GM12878 (cell line): ENCODE measurements at regions not wholly inside any gene's neighbourhood (a gene's known extent, or its start where the extent isn't known, plus 50 kb on each side); places are given as distances from the start of the nearest gene placed in this dataset.

Experiments used
- ATAC-seq: fragments of 200-7000 bp; cut with Tn5 transposase; 3 replicates; pipeline ENCODE4 v1.9.1; 2020; ENCODE audit warnings: mild to moderate bottlenecking, moderate library complexity
- BruUV-seq: library from RNA; stranded (reverse); fragments of 400-500 nt; replicated peaks from 2 replicates; lab custom pipeline; 2021; lab: Mats Ljungman, UMichigan
- CTCF ChIA-PET: fragments of 300-600 bp; sonication (Branson Sonifier 250); formaldehyde crosslinking; extraction: SDS; loops from one replicate; lab custom pipeline; 2021; ENCODE audit warnings: inconsistent platforms; lab: Yijun Ruan, JAX
- POLR2A ChIA-PET: fragments of 350-600 bp; formaldehyde crosslinking; extraction: SDS; loops from one replicate; lab custom pipeline; 2021; ENCODE audit warnings: inconsistent platforms; lab: Charles Lee
- RAD21 ChIA-PET: fragments of 300-600 bp; sonication (Branson Sonifier 250); formaldehyde crosslinking; loops from one replicate; lab custom pipeline; 2023; ENCODE audit warnings: antibody characterized with exemption; ENCODE audit not compliant: unreplicated experiment; lab: Charles Lee
- SMC1A ChIA-PET: fragments of 300-600 bp; sonication (Branson Sonifier 250); formaldehyde crosslinking; loops from one replicate; lab custom pipeline; 2023; ENCODE audit not compliant: unreplicated experiment, uncharacterized antibody; lab: Charles Lee
- DNase-seq: peaks from one replicate; pipeline ENCODE4 v3.0.0-alpha.2; 2011; ENCODE audit warnings: low read depth, low spot score
- FAIRE-seq: peaks from 3 replicates; lab custom pipeline; 2011; peaks lifted over from hg19 to GRCh38; lab: Jason Lieb, UNC
- H2AFZ ChIP-seq: 2 replicates; pipeline ENCODE4 v1.6.0; 2011; ENCODE audit warnings: low read depth, low read length, control low read depth; ENCODE audit not compliant: control insufficient read depth
- H3K27ac ChIP-seq: 2 replicates; pipeline ENCODE4 v1.5.1; 2011; ENCODE audit warnings: control low read depth; ENCODE audit not compliant: control insufficient read depth, insufficient read depth
- H3K27me3 ChIP-seq, 2 experiments: replicated peaks in 1 of 2; 2 replicates each; pipeline versions ENCODE4 v1.6.0 to v1.6.1; 2011; ENCODE audit warnings: low read length in 1 of 2; ENCODE audit not compliant: control insufficient read depth in 2 of 2, insufficient read depth in 2 of 2
- H3K36me3 ChIP-seq, 2 experiments: 2 replicates each; pipeline ENCODE4 v1.5.1; 2011; ENCODE audit warnings: low read length in 1 of 2; ENCODE audit not compliant: control insufficient read depth in 2 of 2, insufficient read depth in 2 of 2
- H3K4me1 ChIP-seq: 2 replicates; pipeline ENCODE4 v1.6.1; 2011; ENCODE audit warnings: mild to moderate bottlenecking, low read length, moderate library complexity, mixed read lengths; ENCODE audit not compliant: control insufficient read depth, insufficient read depth
- H3K4me2 ChIP-seq: 2 replicates; pipeline ENCODE4 v1.6.0; 2011; ENCODE audit warnings: control low read depth; ENCODE audit not compliant: control insufficient read depth, insufficient read depth
- H3K4me3 ChIP-seq: fragments of 200-600 bp; sonication (generic); 2 replicates; pipeline ENCODE4 v1.5.1; 2016
- H3K79me2 ChIP-seq: 2 replicates; pipeline ENCODE4 v1.6.0; 2011; ENCODE audit warnings: low read length; ENCODE audit not compliant: control insufficient read depth, insufficient read depth
- H3K9ac ChIP-seq: 2 replicates; pipeline ENCODE4 v1.8.0; 2011; ENCODE audit warnings: low read length, control low read depth, mixed read lengths; ENCODE audit not compliant: control insufficient read depth, insufficient read depth
- H3K9me3 ChIP-seq: replicated peaks from 3 replicates; pipeline ENCODE4 v1.5.1; 2011; ENCODE audit warnings: mild to moderate bottlenecking, low read length; ENCODE audit not compliant: control insufficient read depth, insufficient read depth
- H4K20me1 ChIP-seq: 2 replicates; pipeline ENCODE4 v1.6.0; 2011; ENCODE audit not compliant: control insufficient read depth, insufficient read depth
- CREM ChIP-seq: IDR thresholded peaks from 2 replicates; pipeline ENCODE4 v1.6.1; 2014; ENCODE audit warnings: antibody characterized with exemption, low read depth
- RUNX3 ChIP-seq: IDR thresholded peaks from 2 replicates; pipeline ENCODE4 v1.6.1; 2012; ENCODE audit warnings: low read length, inconsistent platforms
- SUPT20H ChIP-seq: IDR thresholded peaks from 2 replicates; pipeline ENCODE4 v1.6.1; 2011; ENCODE audit warnings: low read depth, mild to moderate bottlenecking, low read length, moderate library complexity, borderline replicate concordance; ENCODE audit not compliant: control insufficient read depth
- TCF7 ChIP-seq: IDR thresholded peaks from 2 replicates; pipeline ENCODE4 v1.6.1; 2014; ENCODE audit warnings: antibody characterized with exemption, borderline replicate concordance
- ZNF384 ChIP-seq: IDR thresholded peaks from 2 replicates; pipeline ENCODE4 v1.6.1; 2012; ENCODE audit warnings: low read depth, mild to moderate bottlenecking, low read length, improper control_type of control experiment, borderline replicate concordance
- WGBS: methylation state at CpG from one replicate; pipeline ENCODE4 v1.1.6; 2016; ENCODE audit warnings: low lambda C conversion rate; ENCODE audit not compliant: insufficient replicate concordance, insufficient coverage; ENCODE audit errors: missing lambda C conversion rate; 5-methylcytosine and 5-hydroxymethylcytosine counted together
- in situ Hi-C: fragments of 300-500 bp; cut with MboI; formaldehyde crosslinking; loops from 9 replicates; pipeline ENCODE4 v1.14.3; 2018; ENCODE audit warnings: mixed read lengths
- intact Hi-C: fragments of 100-400 bp; cut with micrococcal nuclease; formaldehyde crosslinking; loops from one replicate; pipeline ENCODE4 v1.14.2; 2022; ENCODE audit not compliant: unreplicated experiment
- TF ChIP-seq, protein P1 (sequence below): fragments of 450-650 bp; IDR thresholded peaks from 2 replicates; pipeline ENCODE4 v1.6.1; 2016; ENCODE audit warnings: mild to moderate bottlenecking, moderate library complexity, borderline replicate concordance
- TF ChIP-seq, protein P2 (sequence below): fragments of 450-650 bp; IDR thresholded peaks from 2 replicates; pipeline ENCODE4 v1.6.1; 2017; ENCODE audit warnings: mild to moderate bottlenecking, low read depth, inconsistent platforms; ENCODE audit not compliant: poor library complexity, severe bottlenecking

DNA sequence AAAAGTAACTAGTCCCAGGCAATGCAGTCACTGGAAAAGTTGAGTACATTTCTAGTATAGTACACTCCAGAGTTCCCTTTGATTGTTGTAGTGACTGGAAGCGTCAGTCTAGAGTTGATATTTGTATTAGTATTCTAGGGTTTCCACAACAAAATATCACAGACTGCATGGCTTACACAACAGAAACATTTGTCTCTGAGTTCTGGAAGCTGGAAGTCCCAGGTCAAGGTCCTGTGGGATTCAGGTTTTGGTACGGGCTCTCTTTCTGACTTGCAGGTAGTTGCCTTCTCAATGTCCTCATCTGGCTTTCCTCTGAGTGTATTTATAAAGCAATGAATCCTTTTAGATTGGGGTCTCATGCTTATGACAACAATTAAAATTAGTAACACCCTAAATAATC, 1119.1 kb upstream of the PHF14 start (continued):
- no peak for TF ChIP-seq SUPT20H
- no peak for TF ChIP-seq RUNX3

DNA sequence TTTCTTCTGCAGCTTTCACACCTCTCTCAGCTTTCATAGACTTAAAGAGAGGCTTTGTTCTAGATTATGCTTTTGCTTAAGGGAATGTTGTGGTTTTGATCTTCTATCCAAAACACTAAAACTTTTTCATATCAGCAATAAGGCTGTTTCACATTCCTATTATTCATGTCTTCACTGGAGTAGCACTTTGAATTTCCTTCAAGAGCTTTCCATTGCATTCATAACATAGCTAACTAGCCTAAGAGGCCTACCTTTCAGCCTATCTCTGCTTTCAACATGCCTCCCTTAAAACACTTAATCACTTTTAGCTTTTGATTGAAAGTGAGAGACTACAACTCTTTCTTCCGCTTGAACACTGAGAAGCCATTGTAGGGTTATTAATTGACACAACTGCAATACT, 1117.0 kb upstream of the PHF14 start:
- 91% methylated on average over 1 of the region's 1 CpG for WGBS
- H3K36me3 ChIP-seq, result no peaks in the 10 kb centered on the region
- TF ChIP-seq, protein P1, sequence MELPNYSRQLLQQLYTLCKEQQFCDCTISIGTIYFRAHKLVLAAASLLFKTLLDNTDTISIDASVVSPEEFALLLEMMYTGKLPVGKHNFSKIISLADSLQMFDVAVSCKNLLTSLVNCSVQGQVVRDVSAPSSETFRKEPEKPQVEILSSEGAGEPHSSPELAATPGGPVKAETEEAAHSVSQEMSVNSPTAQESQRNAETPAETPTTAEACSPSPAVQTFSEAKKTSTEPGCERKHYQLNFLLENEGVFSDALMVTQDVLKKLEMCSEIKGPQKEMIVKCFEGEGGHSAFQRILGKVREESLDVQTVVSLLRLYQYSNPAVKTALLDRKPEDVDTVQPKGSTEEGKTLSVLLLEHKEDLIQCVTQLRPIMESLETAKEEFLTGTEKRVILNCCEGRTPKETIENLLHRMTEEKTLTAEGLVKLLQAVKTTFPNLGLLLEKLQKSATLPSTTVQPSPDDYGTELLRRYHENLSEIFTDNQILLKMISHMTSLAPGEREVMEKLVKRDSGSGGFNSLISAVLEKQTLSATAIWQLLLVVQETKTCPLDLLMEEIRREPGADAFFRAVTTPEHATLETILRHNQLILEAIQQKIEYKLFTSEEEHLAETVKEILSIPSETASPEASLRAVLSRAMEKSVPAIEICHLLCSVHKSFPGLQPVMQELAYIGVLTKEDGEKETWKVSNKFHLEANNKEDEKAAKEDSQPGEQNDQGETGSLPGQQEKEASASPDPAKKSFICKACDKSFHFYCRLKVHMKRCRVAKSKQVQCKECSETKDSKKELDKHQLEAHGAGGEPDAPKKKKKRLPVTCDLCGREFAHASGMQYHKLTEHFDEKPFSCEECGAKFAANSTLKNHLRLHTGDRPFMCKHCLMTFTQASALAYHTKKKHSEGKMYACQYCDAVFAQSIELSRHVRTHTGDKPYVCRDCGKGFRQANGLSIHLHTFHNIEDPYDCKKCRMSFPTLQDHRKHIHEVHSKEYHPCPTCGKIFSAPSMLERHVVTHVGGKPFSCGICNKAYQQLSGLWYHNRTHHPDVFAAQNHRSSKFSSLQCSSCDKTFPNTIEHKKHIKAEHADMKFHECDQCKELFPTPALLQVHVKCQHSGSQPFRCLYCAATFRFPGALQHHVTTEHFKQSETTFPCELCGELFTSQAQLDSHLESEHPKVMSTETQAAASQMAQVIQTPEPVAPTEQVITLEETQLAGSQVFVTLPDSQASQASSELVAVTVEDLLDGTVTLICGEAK, result no peak
- TF ChIP-seq, protein P2, sequence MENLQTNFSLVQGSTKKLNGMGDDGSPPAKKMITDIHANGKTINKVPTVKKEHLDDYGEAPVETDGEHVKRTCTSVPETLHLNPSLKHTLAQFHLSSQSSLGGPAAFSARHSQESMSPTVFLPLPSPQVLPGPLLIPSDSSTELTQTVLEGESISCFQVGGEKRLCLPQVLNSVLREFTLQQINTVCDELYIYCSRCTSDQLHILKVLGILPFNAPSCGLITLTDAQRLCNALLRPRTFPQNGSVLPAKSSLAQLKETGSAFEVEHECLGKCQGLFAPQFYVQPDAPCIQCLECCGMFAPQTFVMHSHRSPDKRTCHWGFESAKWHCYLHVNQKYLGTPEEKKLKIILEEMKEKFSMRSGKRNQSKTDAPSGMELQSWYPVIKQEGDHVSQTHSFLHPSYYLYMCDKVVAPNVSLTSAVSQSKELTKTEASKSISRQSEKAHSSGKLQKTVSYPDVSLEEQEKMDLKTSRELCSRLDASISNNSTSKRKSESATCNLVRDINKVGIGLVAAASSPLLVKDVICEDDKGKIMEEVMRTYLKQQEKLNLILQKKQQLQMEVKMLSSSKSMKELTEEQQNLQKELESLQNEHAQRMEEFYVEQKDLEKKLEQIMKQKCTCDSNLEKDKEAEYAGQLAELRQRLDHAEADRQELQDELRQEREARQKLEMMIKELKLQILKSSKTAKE, result no peak
- no peak for TF ChIP-seq CREM
- no peak for TF ChIP-seq ZNF384
- no peak for TF ChIP-seq TCF7
- ATAC-seq, result no peak
- no peaks in the 10 kb centered on the region for H3K4me1 ChIP-seq
- ChIA-PET SMC1A (no interaction called here), CTCF (no interaction called here), RAD21 (no interaction called here), POLR2A (no interaction called here)
- H3K27ac ChIP-seq, result no peak overlapping the region
- no peak overlapping the region for H3K4me3 ChIP-seq
- no peak for FAIRE-seq
- H3K9ac ChIP-seq, result no peak overlapping the region
- in situ Hi-C loops, result no loop called here
- H3K4me2 ChIP-seq, result no peak overlapping the region
- no peak for DNase-seq
- BruUV-seq, result no TSS peak
- H3K27me3 ChIP-seq, result no peaks in the 10 kb centered on the region
- H3K9me3 ChIP-seq, result no peaks in the 10 kb centered on the region
- intact Hi-C loops, result no loop called here
- H3K79me2 ChIP-seq, result no peaks in the 10 kb centered on the region
- no peaks in the 10 kb centered on the region for H4K20me1 ChIP-seq
- H2AFZ ChIP-seq, result no peak overlapping the region
